ENCODE measurements at regions not wholly inside any gene's neighbourhood (a gene's known extent, or its start where the extent isn't known, plus 50 kb on each side); places are given as distances from the start of the nearest gene placed in this dataset.

GRCh38 chr16:17770104-17770503 is 299.3 kb upstream of the XYLT1 start:
- intact Hi-C loops (cut with DNase I; ENCODE audit: low total_unique reads): no loop called here
- H3K27ac ChIP-seq: no peak overlapping the region
- DNase-seq: no peak
- no peaks in the 10 kb centered on the region for H3K36me3 ChIP-seq (ENCODE audit: low read depth, missing control alignments)
- no peak for TF ChIP-seq POLR2A (IDR thresholded peaks at IDR 0.05)
- H3K4me1 ChIP-seq: no peaks in the 10 kb centered on the region
- H3K9me3 ChIP-seq: no peaks in the 10 kb centered on the region
- 93 to 100% methylated on average over 2 of the region's 2 CpGs for WGBS, 2 donors
- no peak overlapping the region for H3K4me3 ChIP-seq
- H3K27me3 ChIP-seq: no peaks in the 10 kb centered on the region

DNA sequence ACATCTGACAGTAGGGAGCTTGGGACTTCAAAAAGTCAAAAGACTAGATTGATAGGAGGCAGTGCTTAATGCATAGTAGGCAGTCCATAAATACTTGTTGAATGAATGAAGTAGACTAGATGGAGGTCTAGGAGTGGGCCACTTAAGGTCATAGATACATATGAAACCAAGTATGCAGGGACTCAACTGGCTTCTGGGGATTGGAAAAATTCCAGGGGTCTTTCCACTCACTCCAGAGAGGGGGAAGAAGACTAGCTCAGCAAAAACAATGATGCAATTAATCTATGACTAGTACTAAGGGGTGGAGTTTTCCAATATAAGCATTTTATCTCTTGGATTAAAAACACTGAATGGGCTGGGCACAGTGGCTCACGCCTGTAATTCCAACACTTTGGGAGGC is 298.3 kb upstream of the XYLT1 start:
- TF ChIP-seq POLR2A (IDR thresholded peaks at IDR 0.05) (no peak), CTCF (IDR thresholded peaks at IDR 0.05) (no peak)
- H3K4me1 ChIP-seq: no peaks in the 10 kb centered on the region
- H3K9me3 ChIP-seq: no peaks in the 10 kb centered on the region
- H3K27ac ChIP-seq: no peak overlapping the region
- intact Hi-C loops (cut with DNase I; ENCODE audit: low total_unique reads): no loop called here
- no peak for DNase-seq
- no peaks in the 10 kb centered on the region for H3K36me3 ChIP-seq (ENCODE audit: low read depth, missing control alignments)
- WGBS, 2 donors: 88 to 94% methylated on average over 1 of the region's 1 CpG
- H3K4me3 ChIP-seq: no peak overlapping the region
- H3K27me3 ChIP-seq: no peaks in the 10 kb centered on the region

GRCh38 chr16:17768257-17768656 is 297.5 kb upstream of the XYLT1 start:
- Histone ChIP-seq H3K36me3 (ENCODE audit: low read depth, missing control alignments) (no peaks in the 10 kb centered on the region), H3K4me3 (no peak overlapping the region), H3K27me3 (no peaks in the 10 kb centered on the region), H3K9me3 (no peaks in the 10 kb centered on the region), H3K4me1 (no peaks in the 10 kb centered on the region), H3K27ac (no peak overlapping the region)
- WGBS, 2 donors: 20 to 50% methylated on average over 1 of the region's 1 CpG
- no peak for DNase-seq
- TF ChIP-seq POLR2A (IDR thresholded peaks at IDR 0.05): no peak
- TF ChIP-seq CTCF (IDR thresholded peaks at IDR 0.05): no peak
- intact Hi-C loops (cut with DNase I; ENCODE audit: low total_unique reads): no loop called here

DNA sequence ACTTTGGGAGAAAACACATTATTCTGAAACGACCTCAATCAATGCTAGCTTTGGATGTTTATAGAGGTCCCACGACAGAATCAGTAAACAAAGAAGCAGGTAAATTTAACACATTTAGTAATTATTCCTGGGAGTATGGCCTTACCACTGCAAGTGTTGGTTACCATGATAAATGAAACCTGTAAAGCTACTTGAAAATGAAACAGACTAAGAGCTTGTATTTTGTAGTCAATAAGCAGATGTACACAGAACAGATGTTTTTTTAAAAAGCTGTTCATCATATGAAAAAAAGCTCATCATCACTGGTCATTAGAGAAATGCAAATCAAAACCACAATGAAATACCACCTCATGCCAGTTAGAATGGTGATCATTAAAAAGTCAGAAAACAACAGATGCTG is 295.3 kb upstream of the XYLT1 start:
- no peak for TF ChIP-seq CTCF (IDR thresholded peaks at IDR 0.05)
- TF ChIP-seq POLR2A (IDR thresholded peaks at IDR 0.05): no peak
- Histone ChIP-seq H3K4me3 (no peak overlapping the region), H3K27me3 (no peaks in the 10 kb centered on the region), H3K4me1 (no peaks in the 10 kb centered on the region), H3K36me3 (ENCODE audit: low read depth, missing control alignments) (no peaks in the 10 kb centered on the region), H3K9me3 (no peaks in the 10 kb centered on the region), H3K27ac (no peak overlapping the region)
- 48 to 55% methylated on average over 2 of the region's 2 CpGs for WGBS, 2 donors
- intact Hi-C loops (cut with DNase I; ENCODE audit: low total_unique reads): no loop called here
- no peak for DNase-seq

- no peak for TF ChIP-seq CTCF (IDR thresholded peaks at IDR 0.05)
- no peak for TF ChIP-seq POLR2A (IDR thresholded peaks at IDR 0.05)
- no peak overlapping the region for H3K27ac ChIP-seq
- no peak overlapping the region for H3K4me3 ChIP-seq
- H3K4me1 ChIP-seq: no peaks in the 10 kb centered on the region
- no peaks in the 10 kb centered on the region for H3K36me3 ChIP-seq (ENCODE audit: low read depth, missing control alignments)
- no peaks in the 10 kb centered on the region for H3K9me3 ChIP-seq
- WGBS, 2 donors: 32 to 44% methylated on average over 9 of the region's 9 CpGs
- no peaks in the 10 kb centered on the region for H3K27me3 ChIP-seq
- no peak for DNase-seq
- intact Hi-C loops (cut with DNase I; ENCODE audit: low total_unique reads): no loop called here
These were observed 289.0 kb upstream of the XYLT1 start for GRCh38 chr16:17759451-17760390.
